Suprapubic skin (tissue), 4 donors: ENCODE measurements at regions not wholly inside any gene's neighbourhood (a gene's known extent, or its start where the extent isn't known, plus 50 kb on each side); places are given as distances from the start of the nearest gene placed in this dataset.

Experiments
- CTCF ChIP-seq, 2 donors: fragments of 200-600 bp in 1 of 2; fragments of 450-650 bp in 1 of 2; sonication (generic) in 1 of 2; IDR thresholded peaks; one replicate each; pipeline ENCODE4 v1.5.1; 2016 to 2019; ENCODE audit warnings: antibody characterized with exemption in 2 of 2, mild to moderate bottlenecking in 1 of 2, moderate library complexity in 1 of 2
- EP300 ChIP-seq: sonication (generic); formaldehyde crosslinking; IDR thresholded peaks from one replicate; pipeline ENCODE4 v1.6.1; 2017; ENCODE audit warnings: antibody characterized with exemption
- POLR2A ChIP-seq, 2 donors: fragments of 450-650 bp; IDR thresholded peaks; one replicate each; pipeline ENCODE4 v1.6.1; 2017; ENCODE audit warnings: antibody characterized with exemption in 2 of 2, mild to moderate bottlenecking in 2 of 2, moderate library complexity in 2 of 2
- POLR2AphosphoS5 ChIP-seq, 3 donors: sonication (generic); formaldehyde crosslinking; IDR thresholded peaks; one replicate each; pipeline ENCODE4 v1.6.1; 2017; ENCODE audit warnings: antibody characterized with exemption in 3 of 3

- TF ChIP-seq CTCF (IDR thresholded peaks at IDR 0.05): no peak
- no peak for TF ChIP-seq POLR2A (IDR thresholded peaks at IDR 0.05)
- no peak for TF ChIP-seq EP300
- TF ChIP-seq POLR2AphosphoS5 (IDR thresholded peaks at IDR 0.05): no peak
Observed at GRCh38 chr9:109729513-109729912, 50.5 kb upstream of the PALM2AKAP2 start.
